Activated CD8-positive, alpha-beta memory T cell treated with anti-CD3 and anti-CD28 coated beads, Interleukin-2, amount 10 ng/mL, durations not matched to agents 7 days and 5 days (primary cell): ENCODE measurements at regions not wholly inside any gene's neighbourhood (a gene's known extent, or its start where the extent isn't known, plus 50 kb on each side); places are given as distances from the start of the nearest gene placed in this dataset.

Experiments
- ATAC-seq: fragments of 150-1000 bp; cut with Tn5 transposase; one replicate; pipeline ENCODE4 v1.10.0; 2021; ENCODE audit warnings: moderate library complexity
- CTCF ChIA-PET: fragments of 350-600 bp; sonication (Branson Sonifier 250); formaldehyde crosslinking; loops from one replicate; lab custom pipeline; 2021; ENCODE audit warnings: antibody characterized with exemption; lab: Charles Lee
- DNase-seq: peaks from one replicate; pipeline ENCODE4 v3.0.0-alpha.2; 2020
- H3K27ac Mint-ChIP-seq: one replicate; pipeline ENCODE4 v1.8.0; 2021; ENCODE audit warnings: mild to moderate bottlenecking, mixed read lengths
- H3K27me3 Mint-ChIP-seq: one replicate; pipeline ENCODE4 v1.8.0; 2021; ENCODE audit warnings: mixed read lengths
- H3K36me3 Mint-ChIP-seq: one replicate; pipeline ENCODE4 v1.8.0; 2021; ENCODE audit warnings: mild to moderate bottlenecking, mixed read lengths
- H3K4me1 Mint-ChIP-seq: one replicate; pipeline ENCODE4 v1.8.0; 2021; ENCODE audit warnings: mixed read lengths
- H3K4me3 Mint-ChIP-seq: one replicate; pipeline ENCODE4 v1.8.0; 2021; ENCODE audit warnings: mild to moderate bottlenecking, moderate library complexity, mixed read lengths
- H3K9me3 Mint-ChIP-seq: one replicate; pipeline ENCODE4 v1.8.0; 2022; ENCODE audit warnings: low read depth, mixed read lengths

GRCh38 chr7:41910940-41911600 is 208.2 kb upstream of the INHBA start:
- Mint-ChIP-seq H3K4me1 (no peaks in the 10 kb centered on the region), H3K4me3 (no peak overlapping the region), H3K36me3 (no peaks in the 10 kb centered on the region), H3K27ac (no peak overlapping the region), H3K27me3 (peaks cover 10% of the 10 kb centered on the region), H3K9me3 (no peaks in the 10 kb centered on the region)
- ATAC-seq = no peak
- CTCF ChIA-PET = no interaction called here
- DNase-seq = no peak

- CTCF ChIA-PET = no interaction called here
- Mint-ChIP-seq H3K27ac (no peak overlapping the region), H3K4me1 (no peaks in the 10 kb centered on the region), H3K36me3 (peaks cover 3% of the 10 kb centered on the region), H3K4me3 (no peak overlapping the region), H3K27me3 (peaks cover 6% of the 10 kb centered on the region), H3K9me3 (peaks cover 2% of the 10 kb centered on the region)
- ATAC-seq = no peak
- DNase-seq = no peak
Observed at GRCh38 chr7:41907444-41907843, 204.6 kb upstream of the INHBA start.

- peaks cover 4% of the 10 kb centered on the region for H3K36me3 Mint-ChIP-seq
- H3K9me3 Mint-ChIP-seq = peaks cover 5% of the 10 kb centered on the region
- H3K27ac Mint-ChIP-seq = no peak overlapping the region
- H3K4me1 Mint-ChIP-seq = peaks cover 2% of the 10 kb centered on the region
- no peak for ATAC-seq
- DNase-seq = no peak
- no peak overlapping the region for H3K4me3 Mint-ChIP-seq
- CTCF ChIA-PET = interaction anchor here (0.6 to 2.0 kb wide), 2 partner anchors 15 to 40 kb away, joined by 3 to 5 read pairs; no protein-coding TSS in a partner anchor
- H3K27me3 Mint-ChIP-seq = peaks cover 44% of the 10 kb centered on the region
Observed at GRCh38 chr7:41900532-41900931, 197.6 kb upstream of the INHBA start.

GRCh38 chr7:41899823-41900433 is 197.0 kb upstream of the INHBA start:
- Mint-ChIP-seq H3K9me3 (peaks cover 5% of the 10 kb centered on the region), H3K4me1 (peaks cover 2% of the 10 kb centered on the region), H3K36me3 (peaks cover 4% of the 10 kb centered on the region), H3K27ac (no peak overlapping the region), H3K4me3 (no peak overlapping the region), H3K27me3 (peaks cover 44% of the 10 kb centered on the region)
- ATAC-seq (no peak), DNase-seq (no peak)
- CTCF ChIA-PET = interaction anchor here (2.0 kb wide), 1 partner anchor 41 kb away, joined by 5 read pairs; no protein-coding TSS in a partner anchor

- no peak for ATAC-seq
- Mint-ChIP-seq H3K27me3 (peaks cover 30% of the 10 kb centered on the region), H3K36me3 (peaks cover 1% of the 10 kb centered on the region)
Observed at GRCh38 chr7:41893656-41894055, 190.8 kb upstream of the INHBA start.

GRCh38 chr7:41892356-41893100 is 189.6 kb upstream of the INHBA start:
- Mint-ChIP-seq H3K27me3 (peaks cover 27% of the 10 kb centered on the region), H3K4me1 (peaks cover 4% of the 10 kb centered on the region), H3K36me3 (peaks cover 3% of the 10 kb centered on the region), H3K27ac (no peak overlapping the region), H3K4me3 (no peak overlapping the region), H3K9me3 (peaks cover 5% of the 10 kb centered on the region)
- CTCF ChIA-PET = interaction anchor here (3.1 kb wide), 1 partner anchor 10 kb away, joined by 8 read pairs; no protein-coding TSS in a partner anchor
- DNase-seq (no peak), ATAC-seq (no peak)

More at GRCh38 chr7:41893656-41894055, 190.8 kb upstream of the INHBA start:
- Mint-ChIP-seq H3K4me1 (peaks cover 4% of the 10 kb centered on the region), H3K4me3 (no peak overlapping the region), H3K9me3 (peaks cover 5% of the 10 kb centered on the region), H3K27ac (no peak overlapping the region)
- CTCF ChIA-PET = interaction anchor here (3.1 kb wide), 1 partner anchor 11 kb away, joined by 8 read pairs; no protein-coding TSS in a partner anchor
- no peak for DNase-seq

- DNase-seq (no peak), ATAC-seq (no peak)
- Mint-ChIP-seq H3K36me3 (peaks cover 3% of the 10 kb centered on the region), H3K9me3 (peaks cover 3% of the 10 kb centered on the region), H3K27ac (no peak overlapping the region), H3K4me3 (no peak overlapping the region), H3K27me3 (peaks cover 25% of the 10 kb centered on the region), H3K4me1 (peaks cover 4% of the 10 kb centered on the region)
- CTCF ChIA-PET = interaction anchor here (3.1 kb wide), 1 partner anchor 10 kb away, joined by 8 read pairs; no protein-coding TSS in a partner anchor
Observed at GRCh38 chr7:41891950-41892349, 189.1 kb upstream of the INHBA start.

- peaks cover 3% of the 10 kb centered on the region for H3K36me3 Mint-ChIP-seq
- no peak for ATAC-seq
- peaks cover 15% of the 10 kb centered on the region for H3K27me3 Mint-ChIP-seq
Observed at GRCh38 chr7:41890631-41891274, 187.9 kb upstream of the INHBA start.

GRCh38 chr7:41889472-41889871 is 186.6 kb upstream of the INHBA start:
- no peaks in the 10 kb centered on the region for H3K9me3 Mint-ChIP-seq
- H3K4me1 Mint-ChIP-seq = peaks cover 11% of the 10 kb centered on the region
- no peak overlapping the region for H3K27ac Mint-ChIP-seq
- peaks cover 13% of the 10 kb centered on the region for H3K27me3 Mint-ChIP-seq
- peaks cover 8% of the 10 kb centered on the region for H3K36me3 Mint-ChIP-seq
- ATAC-seq (no peak), DNase-seq (no peak)
- no peak overlapping the region for H3K4me3 Mint-ChIP-seq
- CTCF ChIA-PET = interaction anchor here (2.0 kb wide), 1 partner anchor 51 kb away, joined by 5 read pairs; no protein-coding TSS in a partner anchor

More at GRCh38 chr7:41890631-41891274, 187.9 kb upstream of the INHBA start:
- CTCF ChIA-PET = interaction anchor here (3.1 kb wide), 1 partner anchor 8 kb away, joined by 8 read pairs; no protein-coding TSS in a partner anchor
- no peak overlapping the region for H3K4me3 Mint-ChIP-seq
- no peak for DNase-seq
- peaks cover 6% of the 10 kb centered on the region for H3K4me1 Mint-ChIP-seq
- no peaks in the 10 kb centered on the region for H3K9me3 Mint-ChIP-seq
- H3K27ac Mint-ChIP-seq = no peak overlapping the region

GRCh38 chr7:41889040-41889439 is 186.2 kb upstream of the INHBA start:
- CTCF ChIA-PET = interaction anchor here (0.9 to 2.0 kb wide), 2 partner anchors 46 to 52 kb away, joined by 4 to 5 read pairs; no protein-coding TSS in a partner anchor
- peaks cover 10% of the 10 kb centered on the region for H3K27me3 Mint-ChIP-seq
- no peak overlapping the region for H3K4me3 Mint-ChIP-seq
- ATAC-seq = no peak
- peaks cover 9% of the 10 kb centered on the region for H3K36me3 Mint-ChIP-seq
- no peak overlapping the region for H3K27ac Mint-ChIP-seq
- no peak for DNase-seq
- H3K4me1 Mint-ChIP-seq = peaks cover 11% of the 10 kb centered on the region
- H3K9me3 Mint-ChIP-seq = peaks cover 2% of the 10 kb centered on the region

- ATAC-seq (no peak), DNase-seq (no peak)
- no peak overlapping the region for H3K27ac Mint-ChIP-seq
- peaks cover 10% of the 10 kb centered on the region for H3K27me3 Mint-ChIP-seq
- H3K4me3 Mint-ChIP-seq = no peak overlapping the region
- peaks cover 6% of the 10 kb centered on the region for H3K9me3 Mint-ChIP-seq
- CTCF ChIA-PET = interaction anchor here (1.4 kb wide), 1 partner anchor 53 kb away, joined by 3 read pairs; no protein-coding TSS in a partner anchor
- H3K36me3 Mint-ChIP-seq = peaks cover 17% of the 10 kb centered on the region
- peaks cover 19% of the 10 kb centered on the region for H3K4me1 Mint-ChIP-seq
Observed at GRCh38 chr7:41887416-41887815, 184.5 kb upstream of the INHBA start.

- DNase-seq (no peak), ATAC-seq (no peak)
- Mint-ChIP-seq H3K4me3 (no peak overlapping the region), H3K4me1 (peaks cover 24% of the 10 kb centered on the region), H3K27ac (no peak overlapping the region), H3K9me3 (peaks cover 10% of the 10 kb centered on the region), H3K36me3 (peaks cover 22% of the 10 kb centered on the region), H3K27me3 (peaks cover 10% of the 10 kb centered on the region)
- CTCF ChIA-PET = interaction anchor here (1.4 kb wide), 1 partner anchor 54 kb away, joined by 3 read pairs; no protein-coding TSS in a partner anchor
Observed at GRCh38 chr7:41886901-41887311, 184.0 kb upstream of the INHBA start.
